ENCODE measurements at regions not wholly inside any gene's neighbourhood (a gene's known extent, or its start where the extent isn't known, plus 50 kb on each side); places are given as distances from the start of the nearest gene placed in this dataset.

- Histone ChIP-seq H3K4me1 (ENCODE audit: control insufficient read depth, insufficient read depth, low read length) (no peaks in the 10 kb centered on the region), H3K9me3 (replicated peaks; ENCODE audit: control insufficient read depth, low read depth, low read length) (no peaks in the 10 kb centered on the region), H3K27ac (ENCODE audit: low read length) (no peak overlapping the region), H3K4me3 (ENCODE audit: low read length) (no peak overlapping the region), H3K36me3 (ENCODE audit: control insufficient read depth, insufficient read depth, low read length) (no peaks in the 10 kb centered on the region), H3K27me3 (ENCODE audit: control insufficient read depth, insufficient read depth, low read length) (no peaks in the 10 kb centered on the region)
- DNase-seq = no peak
- WGBS (ENCODE audit: insufficient coverage) = no CpG with 5 or more reads among the region's 1 CpG
Measured at GRCh38 chr3:1955170-1955569, 143.5 kb upstream of the CNTN4 start.

DNA sequence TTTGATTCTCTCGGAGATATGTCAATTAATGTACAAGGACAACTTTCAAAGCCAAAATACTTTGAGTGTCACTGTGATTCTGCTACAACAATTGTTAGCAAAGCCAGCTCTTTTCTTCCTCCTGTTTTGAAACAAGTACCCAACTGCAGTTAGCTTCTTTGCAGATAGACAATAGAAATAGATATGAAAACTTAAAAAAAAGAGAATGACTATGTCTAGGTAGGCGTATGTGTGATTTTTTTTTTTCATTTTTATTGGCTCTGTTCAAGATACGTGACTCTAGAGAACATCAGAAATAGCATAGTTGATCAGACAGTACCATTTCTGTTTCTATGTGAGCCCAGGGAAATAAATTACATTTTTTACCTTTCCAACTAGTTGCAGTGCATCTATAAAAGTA lies 142.9 kb upstream of the CNTN4 start:
- Histone ChIP-seq H3K4me1 (ENCODE audit: control insufficient read depth, insufficient read depth, low read length) (no peaks in the 10 kb centered on the region), H3K27ac (ENCODE audit: low read length) (no peak overlapping the region), H3K4me3 (ENCODE audit: low read length) (no peak overlapping the region), H3K36me3 (ENCODE audit: control insufficient read depth, insufficient read depth, low read length) (no peaks in the 10 kb centered on the region), H3K9me3 (replicated peaks; ENCODE audit: control insufficient read depth, low read depth, low read length) (no peaks in the 10 kb centered on the region), H3K27me3 (ENCODE audit: control insufficient read depth, insufficient read depth, low read length) (no peaks in the 10 kb centered on the region)
- no peak for DNase-seq
- 100% methylated on average over 1 of the region's 3 CpGs for WGBS (ENCODE audit: insufficient coverage)

DNA sequence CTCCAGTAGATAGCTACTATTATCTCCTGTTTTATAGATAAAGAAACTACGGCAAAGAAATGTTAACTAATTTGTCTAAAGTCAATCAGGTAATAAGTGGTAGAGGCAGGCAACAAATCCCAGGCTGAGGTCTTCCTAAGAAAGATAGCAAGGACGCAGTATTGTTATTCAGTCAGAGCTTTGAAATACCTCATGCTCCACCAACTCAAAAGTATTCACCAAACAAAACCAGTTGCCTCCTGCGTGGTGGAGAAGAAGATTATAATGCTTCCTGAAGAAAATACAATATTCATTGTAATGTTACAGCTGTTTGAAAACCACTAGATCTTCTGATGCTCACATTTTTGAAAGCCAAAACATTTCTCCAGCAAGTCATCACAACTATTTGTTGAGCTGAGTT lies 138.2 kb upstream of the CNTN4 start:
- Histone ChIP-seq H3K27me3 (ENCODE audit: control insufficient read depth, insufficient read depth, low read length) (no peaks in the 10 kb centered on the region), H3K27ac (ENCODE audit: low read length) (no peak overlapping the region), H3K4me3 (ENCODE audit: low read length) (no peak overlapping the region), H3K36me3 (ENCODE audit: control insufficient read depth, insufficient read depth, low read length) (no peaks in the 10 kb centered on the region), H3K9me3 (replicated peaks; ENCODE audit: control insufficient read depth, low read depth, low read length) (no peaks in the 10 kb centered on the region), H3K4me1 (ENCODE audit: control insufficient read depth, insufficient read depth, low read length) (no peaks in the 10 kb centered on the region)
- WGBS (ENCODE audit: insufficient coverage) = no CpG with 5 or more reads among the region's 3 CpGs
- no peak for DNase-seq

DNA sequence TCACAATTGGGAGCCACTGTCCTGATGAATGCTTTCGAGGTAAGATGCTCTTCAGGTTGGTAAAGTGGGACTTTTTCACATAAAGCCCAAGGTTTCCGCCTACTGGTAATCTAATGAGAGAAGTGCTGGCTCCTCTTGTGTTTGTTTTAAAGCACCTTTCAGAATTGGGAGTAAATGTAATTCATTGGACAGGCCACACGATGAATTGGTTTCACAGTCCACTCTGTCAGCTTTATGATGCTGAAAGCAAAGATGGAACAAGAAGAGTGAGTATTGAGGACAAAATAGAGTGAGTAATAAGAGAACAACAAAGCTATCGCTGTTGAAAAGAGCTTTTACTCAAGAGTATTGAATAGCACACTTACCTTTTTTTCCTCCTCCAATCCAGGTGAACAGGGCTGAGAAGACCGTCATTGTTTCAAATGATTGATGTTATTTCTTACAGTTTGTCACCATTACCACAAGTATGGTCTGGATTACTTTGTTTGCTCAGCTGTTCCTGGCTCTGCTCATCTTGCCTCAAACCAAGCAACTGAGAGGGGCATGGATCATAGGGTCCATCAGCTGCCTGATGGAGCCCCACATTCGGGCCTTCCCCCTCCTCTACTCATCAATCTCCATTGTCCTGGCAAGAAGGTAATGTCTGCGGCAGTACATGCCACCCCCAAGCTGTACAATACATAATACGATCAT lies 136.1 kb upstream of the CNTN4 start:
- no peak overlapping the region for H3K27ac ChIP-seq (ENCODE audit: low read length)
- no peaks in the 10 kb centered on the region for H3K4me1 ChIP-seq (ENCODE audit: control insufficient read depth, insufficient read depth, low read length)
- H3K27me3 ChIP-seq (ENCODE audit: control insufficient read depth, insufficient read depth, low read length) = no peaks in the 10 kb centered on the region
- no peaks in the 10 kb centered on the region for H3K36me3 ChIP-seq (ENCODE audit: control insufficient read depth, insufficient read depth, low read length)
- DNase-seq = no peak
- H3K4me3 ChIP-seq (ENCODE audit: low read length) = no peak overlapping the region
- WGBS (ENCODE audit: insufficient coverage) = 63% methylated on average over 3 of the region's 8 CpGs
- no peaks in the 10 kb centered on the region for H3K9me3 ChIP-seq (replicated peaks; ENCODE audit: control insufficient read depth, low read depth, low read length)

GRCh38 chr3:1963896-1964295 lies 134.8 kb upstream of the CNTN4 start:
- Histone ChIP-seq H3K36me3 (ENCODE audit: control insufficient read depth, insufficient read depth, low read length) (no peaks in the 10 kb centered on the region), H3K9me3 (replicated peaks; ENCODE audit: control insufficient read depth, low read depth, low read length) (no peaks in the 10 kb centered on the region), H3K4me1 (ENCODE audit: control insufficient read depth, insufficient read depth, low read length) (no peaks in the 10 kb centered on the region), H3K27ac (ENCODE audit: low read length) (no peak overlapping the region), H3K27me3 (ENCODE audit: control insufficient read depth, insufficient read depth, low read length) (no peaks in the 10 kb centered on the region), H3K4me3 (ENCODE audit: low read length) (no peak overlapping the region)
- no CpG with 5 or more reads among the region's 3 CpGs for WGBS (ENCODE audit: insufficient coverage)
- DNase-seq = no peak

GRCh38 chr3:1967525-1967924 lies 131.1 kb upstream of the CNTN4 start:
- Histone ChIP-seq H3K36me3 (ENCODE audit: control insufficient read depth, insufficient read depth, low read length) (no peaks in the 10 kb centered on the region), H3K4me1 (ENCODE audit: control insufficient read depth, insufficient read depth, low read length) (no peaks in the 10 kb centered on the region), H3K27me3 (ENCODE audit: control insufficient read depth, insufficient read depth, low read length) (no peaks in the 10 kb centered on the region), H3K9me3 (replicated peaks; ENCODE audit: control insufficient read depth, low read depth, low read length) (peaks cover under 1% of the 10 kb centered on the region), H3K4me3 (ENCODE audit: low read length) (no peak overlapping the region), H3K27ac (ENCODE audit: low read length) (no peak overlapping the region)
- no peak for DNase-seq
- no CpG with 5 or more reads among the region's 2 CpGs for WGBS (ENCODE audit: insufficient coverage)

GRCh38 chr3:1969281-1969680 lies 129.4 kb upstream of the CNTN4 start:
- peaks cover 3% of the 10 kb centered on the region for H3K9me3 ChIP-seq (replicated peaks; ENCODE audit: control insufficient read depth, low read depth, low read length)
- H3K4me1 ChIP-seq (ENCODE audit: control insufficient read depth, insufficient read depth, low read length) = no peaks in the 10 kb centered on the region
- H3K36me3 ChIP-seq (ENCODE audit: control insufficient read depth, insufficient read depth, low read length) = no peaks in the 10 kb centered on the region
- H3K27ac ChIP-seq (ENCODE audit: low read length) = no peak overlapping the region
- 13% methylated on average over 1 of the region's 2 CpGs for WGBS (ENCODE audit: insufficient coverage)
- H3K4me3 ChIP-seq (ENCODE audit: low read length) = no peak overlapping the region
- H3K27me3 ChIP-seq (ENCODE audit: control insufficient read depth, insufficient read depth, low read length) = no peaks in the 10 kb centered on the region
- DNase-seq = no peak

GRCh38 chr3:1971780-1972179 lies 126.9 kb upstream of the CNTN4 start:
- H3K27ac ChIP-seq (ENCODE audit: low read length) = no peak overlapping the region
- no peak for DNase-seq
- H3K4me3 ChIP-seq (ENCODE audit: low read length) = no peak overlapping the region
- no peaks in the 10 kb centered on the region for H3K36me3 ChIP-seq (ENCODE audit: control insufficient read depth, insufficient read depth, low read length)
- H3K9me3 ChIP-seq (replicated peaks; ENCODE audit: control insufficient read depth, low read depth, low read length) = peaks cover 3% of the 10 kb centered on the region
- H3K4me1 ChIP-seq (ENCODE audit: control insufficient read depth, insufficient read depth, low read length) = no peaks in the 10 kb centered on the region
- no peaks in the 10 kb centered on the region for H3K27me3 ChIP-seq (ENCODE audit: control insufficient read depth, insufficient read depth, low read length)
- WGBS (ENCODE audit: insufficient coverage) = no CpG with 5 or more reads among the region's 1 CpG

DNA sequence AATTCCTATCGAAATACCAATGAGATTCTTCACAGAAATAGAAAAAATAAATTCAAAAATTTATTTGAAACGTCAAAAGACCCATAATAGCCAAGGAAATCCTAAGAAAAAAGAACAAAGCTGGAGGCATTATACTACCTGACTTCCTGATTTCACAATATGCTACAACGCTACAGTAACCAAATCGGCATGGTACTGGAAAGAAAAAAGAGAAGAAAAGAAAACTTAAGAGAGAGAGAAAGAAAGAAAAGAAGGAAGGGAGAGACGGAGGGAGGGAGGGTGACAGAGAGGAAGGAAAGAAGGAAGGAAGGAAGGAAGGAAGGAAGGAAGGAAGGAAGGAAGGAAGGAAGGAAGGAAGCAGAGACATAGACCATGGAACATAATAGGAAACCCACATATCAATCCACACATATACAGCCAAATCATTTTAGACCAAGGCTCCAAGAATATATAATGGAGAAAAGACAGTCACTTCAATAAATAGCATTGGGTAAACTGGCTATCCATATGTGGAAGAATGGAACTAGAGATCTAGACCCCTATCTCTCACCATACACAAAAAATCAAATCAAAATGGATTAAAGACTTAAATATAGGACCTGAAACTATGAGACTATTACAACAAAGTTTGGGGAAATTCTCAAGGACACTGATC lies 118.6 kb upstream of the CNTN4 start:
- Histone ChIP-seq H3K27ac (ENCODE audit: low read length) (no peak overlapping the region), H3K36me3 (ENCODE audit: control insufficient read depth, insufficient read depth, low read length) (no peaks in the 10 kb centered on the region), H3K27me3 (ENCODE audit: control insufficient read depth, insufficient read depth, low read length) (no peaks in the 10 kb centered on the region), H3K4me3 (ENCODE audit: low read length) (no peak overlapping the region), H3K4me1 (ENCODE audit: control insufficient read depth, insufficient read depth, low read length) (no peaks in the 10 kb centered on the region), H3K9me3 (replicated peaks; ENCODE audit: control insufficient read depth, low read depth, low read length) (no peaks in the 10 kb centered on the region)
- DNase-seq = no peak
- WGBS (ENCODE audit: insufficient coverage) = no CpG with 5 or more reads among the region's 5 CpGs

DNA sequence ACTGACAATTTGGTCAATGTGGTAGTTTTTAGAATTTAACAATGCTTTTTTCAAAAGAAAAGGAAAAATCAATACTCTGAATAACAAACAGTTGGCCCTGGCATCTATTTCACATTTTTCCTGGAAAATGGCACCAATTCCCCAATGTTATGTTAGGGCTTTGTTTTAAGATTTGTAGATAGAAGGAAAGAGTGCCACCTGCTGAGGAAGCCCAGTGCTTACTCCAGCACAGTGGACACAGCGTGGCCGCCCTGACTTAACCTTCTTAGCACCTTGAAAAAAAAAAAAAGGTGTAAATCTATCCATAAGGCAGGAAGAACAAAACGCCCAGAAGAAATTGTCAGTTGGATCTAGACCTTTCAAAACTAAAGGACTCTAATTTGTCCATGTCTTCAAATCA lies 110.7 kb upstream of the CNTN4 start:
- no peaks in the 10 kb centered on the region for H3K4me1 ChIP-seq (ENCODE audit: control insufficient read depth, insufficient read depth, low read length)
- WGBS (ENCODE audit: insufficient coverage) = no CpG with 5 or more reads among the region's 3 CpGs
- no peak overlapping the region for H3K27ac ChIP-seq (ENCODE audit: low read length)
- H3K4me3 ChIP-seq (ENCODE audit: low read length) = no peak overlapping the region
- no peaks in the 10 kb centered on the region for H3K9me3 ChIP-seq (replicated peaks; ENCODE audit: control insufficient read depth, low read depth, low read length)
- H3K36me3 ChIP-seq (ENCODE audit: control insufficient read depth, insufficient read depth, low read length) = no peaks in the 10 kb centered on the region
- DNase-seq = no peak
- no peaks in the 10 kb centered on the region for H3K27me3 ChIP-seq (ENCODE audit: control insufficient read depth, insufficient read depth, low read length)
